MM.1S (cell line): ENCODE measurements at regions not wholly inside any gene's neighbourhood (a gene's known extent, or its start where the extent isn't known, plus 50 kb on each side); places are given as distances from the start of the nearest gene placed in this dataset.

Experiments used
- EZH2 ChIP-seq: fragments of 300-600 bp; sonication (generic); optimal IDR thresholded peaks from 2 replicates; pipeline ENCODE3; 2017; ENCODE audit warnings: low read depth, mild to moderate bottlenecking, antibody characterized with exemption, low read length, mixed read lengths
- TF ChIP-seq, protein P1 (sequence below): fragments of 300-600 bp; sonication (generic); IDR thresholded peaks from 2 replicates; pipeline ENCODE4 v1.5.1; 2016; ENCODE audit warnings: antibody characterized with exemption, low read length, mixed read lengths

DNA sequence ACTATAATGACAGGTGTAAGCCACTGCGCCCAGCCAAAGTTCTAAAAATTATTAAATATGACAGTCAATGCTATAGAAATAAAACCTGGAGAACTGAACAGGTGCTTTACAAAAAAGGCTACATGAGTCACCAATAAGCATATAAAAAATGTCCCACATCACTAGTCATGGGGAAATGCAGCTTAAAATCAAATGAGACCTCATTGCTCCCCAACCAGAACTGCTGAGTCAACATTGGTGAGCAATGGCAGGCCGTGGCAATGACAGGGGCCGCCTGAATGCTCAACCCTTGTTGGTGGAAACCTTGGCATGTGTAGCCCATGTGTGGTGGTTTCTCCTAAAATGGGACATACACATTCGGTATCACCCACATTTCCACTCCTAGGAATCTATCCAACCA, 352.3 kb upstream of the KLF6 start:
- TF ChIP-seq EZH2: no peak
- TF ChIP-seq, protein P1, sequence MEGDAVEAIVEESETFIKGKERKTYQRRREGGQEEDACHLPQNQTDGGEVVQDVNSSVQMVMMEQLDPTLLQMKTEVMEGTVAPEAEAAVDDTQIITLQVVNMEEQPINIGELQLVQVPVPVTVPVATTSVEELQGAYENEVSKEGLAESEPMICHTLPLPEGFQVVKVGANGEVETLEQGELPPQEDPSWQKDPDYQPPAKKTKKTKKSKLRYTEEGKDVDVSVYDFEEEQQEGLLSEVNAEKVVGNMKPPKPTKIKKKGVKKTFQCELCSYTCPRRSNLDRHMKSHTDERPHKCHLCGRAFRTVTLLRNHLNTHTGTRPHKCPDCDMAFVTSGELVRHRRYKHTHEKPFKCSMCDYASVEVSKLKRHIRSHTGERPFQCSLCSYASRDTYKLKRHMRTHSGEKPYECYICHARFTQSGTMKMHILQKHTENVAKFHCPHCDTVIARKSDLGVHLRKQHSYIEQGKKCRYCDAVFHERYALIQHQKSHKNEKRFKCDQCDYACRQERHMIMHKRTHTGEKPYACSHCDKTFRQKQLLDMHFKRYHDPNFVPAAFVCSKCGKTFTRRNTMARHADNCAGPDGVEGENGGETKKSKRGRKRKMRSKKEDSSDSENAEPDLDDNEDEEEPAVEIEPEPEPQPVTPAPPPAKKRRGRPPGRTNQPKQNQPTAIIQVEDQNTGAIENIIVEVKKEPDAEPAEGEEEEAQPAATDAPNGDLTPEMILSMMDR: no peak
